Stomach (tissue), 8 donors: ENCODE measurements at regions not wholly inside any gene's neighbourhood (a gene's known extent, or its start where the extent isn't known, plus 50 kb on each side); places are given as distances from the start of the nearest gene placed in this dataset.

Experiments used
- DNase-seq, 2 donors: peaks; one replicate each; pipeline versions ENCODE4 v3.0.0 to v3.0.0-alpha.2; 2013 to 2019
- H3K27ac ChIP-seq, 5 donors: fragments of 200-600 bp in 4 of 5; sonication (generic) in 4 of 5; one replicate each; pipeline ENCODE4 v1.5.1; 2013 to 2019; ENCODE audit warnings: mild to moderate bottlenecking in 1 of 5, moderate library complexity in 1 of 5
- H3K27me3 ChIP-seq, 3 donors: fragments of 200-600 bp; sonication (generic); one replicate each; pipeline ENCODE4 v1.5.1; 2017 to 2019; ENCODE audit warnings: mixed run types in 1 of 3
- H3K36me3 ChIP-seq, 4 donors: fragments of 200-600 bp; sonication (generic); 1 replicate in 3 of 4; 2 replicates in 1 of 4; pipeline ENCODE4 v1.5.1; 2016 to 2019
- H3K4me1 ChIP-seq, 4 donors: fragments of 200-600 bp; sonication (generic); one replicate each; pipeline ENCODE4 v1.5.1; 2016 to 2019
- H3K4me3 ChIP-seq, 4 donors: fragments of 200-600 bp; sonication (generic) in 3 of 4; one replicate each; pipeline ENCODE4 v1.5.1; 2016 to 2019; ENCODE audit warnings: mild to moderate bottlenecking in 1 of 4
- H3K9me3 ChIP-seq, 4 donors: fragments of 200-600 bp; sonication (generic); one replicate each; pipeline ENCODE4 v1.5.1; 2016 to 2019
- CTCF ChIP-seq, 7 experiments: fragments of 450-650 bp in 4 of 7; fragments of 200-600 bp in 3 of 7; sonication (generic) in 3 of 7; IDR thresholded peaks; one replicate each; pipeline ENCODE4 v1.5.1; 2016 to 2019; ENCODE audit warnings: antibody characterized with exemption in 7 of 7, control low read depth in 2 of 7, mild to moderate bottlenecking in 1 of 7
- EP300 ChIP-seq: sonication (generic); formaldehyde crosslinking; IDR thresholded peaks from one replicate; pipeline ENCODE4 v1.6.1; 2017; ENCODE audit warnings: antibody characterized with exemption
- POLR2A ChIP-seq, 4 donors: fragments of 450-650 bp; IDR thresholded peaks; one replicate each; pipeline ENCODE4 v1.6.1; 2016; ENCODE audit warnings: antibody characterized with exemption in 4 of 4, control low read depth in 2 of 4, mild to moderate bottlenecking in 1 of 4, moderate library complexity in 1 of 4
- POLR2AphosphoS5 ChIP-seq, 3 donors: sonication (generic); formaldehyde crosslinking; IDR thresholded peaks; one replicate each; pipeline ENCODE4 v1.6.1; 2016; ENCODE audit warnings: antibody characterized with exemption in 3 of 3
- WGBS, 5 donors: extraction: QIAGEN DNeasy Blood & Tissue Kit in 3 of 5; methylation state at CpG; one replicate each; pipeline versions ENCODE4 v1.1.5 to v1.1.7; 2013 to 2018; 5-methylcytosine and 5-hydroxymethylcytosine counted together
- intact Hi-C: fragments of 100-400 bp; cut with DNase I; formaldehyde crosslinking; loops from one replicate; pipeline ENCODE4 v1.15.1; 2023; ENCODE audit warnings: low total_unique reads
- donor health status: healthy with polysubstance abuse.
- donor health status: Bipolar disorder and iron deficiency.
- donor health status: healthy.

GRCh38 chr20:41672282-41672681, 54.1 kb upstream of the CHD6 start:
- intact Hi-C loops, result no loop called here
- Histone ChIP-seq H3K27me3 (peaks cover 0 to 20% (median 0%) of the 10 kb centered on the region in 3 donors), H3K36me3 (no peaks in the 10 kb centered on the region), H3K4me3 (no peak overlapping the region), H3K27ac (no peak overlapping the region), H3K9me3 (no peaks in the 10 kb centered on the region), H3K4me1 (no peaks in the 10 kb centered on the region)
- DNase-seq, result no peak
- 91 to 100% (median 93%) methylated on average over 3 of the region's 3 CpGs for WGBS, 5 donors
- TF ChIP-seq EP300 (no peak), POLR2AphosphoS5 (IDR thresholded peaks at IDR 0.05) (no peak), CTCF (IDR thresholded peaks at IDR 0.05) (no peak), POLR2A (IDR thresholded peaks at IDR 0.05) (no peak)

- Histone ChIP-seq H3K27me3 (peaks cover 0 to 20% (median 0%) of the 10 kb centered on the region in 3 donors), H3K27ac (no peak overlapping the region), H3K4me1 (no peaks in the 10 kb centered on the region), H3K9me3 (no peaks in the 10 kb centered on the region), H3K4me3 (no peak overlapping the region), H3K36me3 (no peaks in the 10 kb centered on the region)
- no peak for DNase-seq
- intact Hi-C loops, result no loop called here
- no peak for TF ChIP-seq EP300
- no peak for TF ChIP-seq POLR2AphosphoS5 (IDR thresholded peaks at IDR 0.05)
- no peak for TF ChIP-seq CTCF (IDR thresholded peaks at IDR 0.05)
- TF ChIP-seq POLR2A (IDR thresholded peaks at IDR 0.05), result no peak
- WGBS, 5 donors, result 74 to 83% (median 80%) methylated on average over 6 of the region's 6 CpGs
Measured at GRCh38 chr20:41671143-41671542, 53.0 kb upstream of the CHD6 start.

- WGBS, 5 donors, result 68 to 81% (median 76%) methylated on average over 6 of the region's 6 CpGs
- no peak for DNase-seq
- intact Hi-C loops, result no loop called here
Measured at GRCh38 chr20:41670631-41671030, 52.5 kb upstream of the CHD6 start.

GRCh38 chr20:41669708-41670263, 51.6 kb upstream of the CHD6 start:
- no peak overlapping the region for H3K27ac ChIP-seq
- intact Hi-C loops, result no loop called here
- TF ChIP-seq POLR2AphosphoS5 (IDR thresholded peaks at IDR 0.05) (no peak), CTCF (IDR thresholded peaks at IDR 0.05) (no peak), EP300 (no peak), POLR2A (IDR thresholded peaks at IDR 0.05) (no peak)
- no peak for DNase-seq
- H3K9me3 ChIP-seq, result no peaks in the 10 kb centered on the region
- no peak overlapping the region for H3K4me3 ChIP-seq
- peaks cover 0 to 20% (median 0%) of the 10 kb centered on the region in 3 donors for H3K27me3 ChIP-seq
- H3K36me3 ChIP-seq, result no peaks in the 10 kb centered on the region
- 37 to 40% (median 39%) methylated on average over 6 of the region's 6 CpGs for WGBS, 5 donors
- H3K4me1 ChIP-seq, result no peaks in the 10 kb centered on the region

More at GRCh38 chr20:41670631-41671030, 52.5 kb upstream of the CHD6 start:
- Histone ChIP-seq H3K27me3 (peaks cover 0 to 20% (median 0%) of the 10 kb centered on the region in 3 donors), H3K9me3 (no peaks in the 10 kb centered on the region), H3K36me3 (no peaks in the 10 kb centered on the region), H3K4me3 (no peak overlapping the region), H3K27ac (no peak overlapping the region), H3K4me1 (no peaks in the 10 kb centered on the region)
- TF ChIP-seq POLR2AphosphoS5 (IDR thresholded peaks at IDR 0.05) (no peak), POLR2A (IDR thresholded peaks at IDR 0.05) (no peak), CTCF (IDR thresholded peaks at IDR 0.05) (no peak), EP300 (no peak)
